HUES48 (cell line): ENCODE measurements at regions not wholly inside any gene's neighbourhood (a gene's known extent, or its start where the extent isn't known, plus 50 kb on each side); places are given as distances from the start of the nearest gene placed in this dataset.

Experiments
- H3K27ac ChIP-seq: one replicate; pipeline ENCODE4 v1.7.0; 2013; ENCODE audit warnings: low read depth, low read length, inconsistent platforms
- H3K27me3 ChIP-seq: 2 replicates; pipeline ENCODE4 v1.6.1; 2013; ENCODE audit warnings: mild to moderate bottlenecking, low read length; ENCODE audit not compliant: control insufficient read depth, insufficient read depth
- H3K36me3 ChIP-seq: 2 replicates; pipeline ENCODE4 v1.6.1; 2013; ENCODE audit warnings: low read length; ENCODE audit not compliant: control insufficient read depth, insufficient read depth
- H3K4me1 ChIP-seq: 2 replicates; pipeline ENCODE4 v1.6.1; 2013; ENCODE audit warnings: mild to moderate bottlenecking, low read length; ENCODE audit not compliant: control insufficient read depth, insufficient read depth
- H3K4me3 ChIP-seq: 2 replicates; pipeline ENCODE4 v1.5.1; 2013; ENCODE audit warnings: mild to moderate bottlenecking, low read depth, low read length
- H3K9ac ChIP-seq: 2 replicates; pipeline ENCODE4 v1.6.1; 2013; ENCODE audit warnings: mild to moderate bottlenecking, low read depth, low read length, moderate library complexity
- H3K9me3 ChIP-seq: 2 replicates; pipeline ENCODE4 v1.6.1; 2013; ENCODE audit warnings: low read length; ENCODE audit not compliant: control insufficient read depth, insufficient read depth

DNA sequence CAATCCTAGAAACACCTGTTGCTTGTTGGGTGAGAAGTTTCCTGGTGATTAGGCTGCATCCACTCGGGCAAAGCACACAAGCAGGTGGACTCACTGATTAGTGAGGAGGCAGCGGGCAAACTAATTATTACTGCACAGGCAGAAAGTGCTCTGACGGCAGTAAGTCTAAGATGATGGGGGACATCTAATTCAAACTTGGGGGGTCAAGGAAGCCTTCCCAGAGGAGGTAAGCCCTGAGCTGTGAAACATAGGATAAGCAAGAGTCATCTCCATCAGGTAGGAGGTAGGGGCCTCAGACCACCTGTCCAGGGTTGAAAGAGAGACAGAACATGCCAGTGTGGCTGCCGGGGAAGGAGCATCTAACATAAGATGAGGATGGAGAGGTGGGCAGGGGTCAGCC lies 1578.4 kb upstream of the TMEM132C start:
- Histone ChIP-seq H3K9me3 (peaks cover 8% of the 10 kb centered on the region), H3K4me3 (no peak overlapping the region), H3K27ac (no peak overlapping the region), H3K27me3 (no peaks in the 10 kb centered on the region), H3K36me3 (no peaks in the 10 kb centered on the region), H3K9ac (no peak overlapping the region), H3K4me1 (no peaks in the 10 kb centered on the region)

DNA sequence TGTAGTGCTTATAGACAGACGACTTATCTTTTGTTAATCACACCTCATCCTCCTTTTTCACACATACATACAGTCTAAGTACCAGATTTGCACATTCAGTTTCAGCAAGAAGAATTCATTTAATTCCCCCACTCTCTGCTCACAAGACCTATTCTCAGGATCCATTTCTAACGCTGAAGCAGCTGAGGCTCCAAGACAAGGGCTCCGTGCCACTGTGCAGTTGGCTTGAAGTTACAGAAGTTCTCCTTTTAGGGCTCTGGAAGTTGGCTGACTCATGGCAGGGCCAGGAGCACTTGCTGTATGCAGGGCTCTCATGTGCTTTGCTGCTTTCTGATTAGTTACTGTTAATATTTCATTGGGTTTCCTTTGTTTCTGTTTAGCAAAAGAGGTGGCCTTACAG lies 1566.9 kb upstream of the TMEM132C start:
- H3K36me3 ChIP-seq = no peaks in the 10 kb centered on the region
- no peaks in the 10 kb centered on the region for H3K9me3 ChIP-seq
- H3K4me3 ChIP-seq = no peak overlapping the region
- no peak overlapping the region for H3K27ac ChIP-seq
- H3K27me3 ChIP-seq = no peaks in the 10 kb centered on the region
- no peak overlapping the region for H3K9ac ChIP-seq
- H3K4me1 ChIP-seq = no peaks in the 10 kb centered on the region

- no peaks in the 10 kb centered on the region for H3K4me1 ChIP-seq
- H3K9me3 ChIP-seq = no peaks in the 10 kb centered on the region
- H3K4me3 ChIP-seq = no peak overlapping the region
- no peaks in the 10 kb centered on the region for H3K36me3 ChIP-seq
- no peak overlapping the region for H3K9ac ChIP-seq
- H3K27ac ChIP-seq = no peak overlapping the region
- no peaks in the 10 kb centered on the region for H3K27me3 ChIP-seq
Observed at GRCh38 chr12:126704609-126705008, 1562.4 kb upstream of the TMEM132C start.

DNA sequence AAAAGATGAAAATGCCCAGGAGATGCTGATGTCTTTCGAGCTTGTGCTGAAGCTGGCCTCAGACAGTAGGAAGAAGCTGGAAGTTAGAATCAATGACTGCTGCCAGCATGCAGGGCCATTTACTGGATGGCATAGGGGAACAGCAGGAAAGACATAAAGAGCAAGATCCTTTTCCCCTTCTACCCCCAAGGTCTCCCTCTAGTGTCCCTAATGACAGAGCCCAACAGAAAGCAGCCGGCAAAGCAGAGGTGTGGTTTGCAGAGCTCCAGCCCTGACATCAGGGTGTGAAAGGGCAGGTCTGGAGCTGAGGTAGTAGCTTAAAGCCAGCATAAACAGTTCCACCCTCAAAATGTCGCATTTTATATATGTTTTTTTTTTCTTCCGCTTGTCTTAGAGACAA lies 1560.7 kb upstream of the TMEM132C start:
- H3K9ac ChIP-seq = no peak overlapping the region
- H3K36me3 ChIP-seq = no peaks in the 10 kb centered on the region
- no peaks in the 10 kb centered on the region for H3K9me3 ChIP-seq
- no peak overlapping the region for H3K4me3 ChIP-seq
- H3K27me3 ChIP-seq = no peaks in the 10 kb centered on the region
- H3K27ac ChIP-seq = no peak overlapping the region
- no peaks in the 10 kb centered on the region for H3K4me1 ChIP-seq

- Histone ChIP-seq H3K4me1 (no peaks in the 10 kb centered on the region), H3K9me3 (no peaks in the 10 kb centered on the region), H3K36me3 (no peaks in the 10 kb centered on the region), H3K27ac (no peak overlapping the region), H3K9ac (no peak overlapping the region), H3K4me3 (no peak overlapping the region), H3K27me3 (no peaks in the 10 kb centered on the region)
Observed at GRCh38 chr12:126708492-126708896, 1558.5 kb upstream of the TMEM132C start.

- no peaks in the 10 kb centered on the region for H3K27me3 ChIP-seq
Observed at GRCh38 chr12:126718365-126718764, 1548.6 kb upstream of the TMEM132C start.

DNA sequence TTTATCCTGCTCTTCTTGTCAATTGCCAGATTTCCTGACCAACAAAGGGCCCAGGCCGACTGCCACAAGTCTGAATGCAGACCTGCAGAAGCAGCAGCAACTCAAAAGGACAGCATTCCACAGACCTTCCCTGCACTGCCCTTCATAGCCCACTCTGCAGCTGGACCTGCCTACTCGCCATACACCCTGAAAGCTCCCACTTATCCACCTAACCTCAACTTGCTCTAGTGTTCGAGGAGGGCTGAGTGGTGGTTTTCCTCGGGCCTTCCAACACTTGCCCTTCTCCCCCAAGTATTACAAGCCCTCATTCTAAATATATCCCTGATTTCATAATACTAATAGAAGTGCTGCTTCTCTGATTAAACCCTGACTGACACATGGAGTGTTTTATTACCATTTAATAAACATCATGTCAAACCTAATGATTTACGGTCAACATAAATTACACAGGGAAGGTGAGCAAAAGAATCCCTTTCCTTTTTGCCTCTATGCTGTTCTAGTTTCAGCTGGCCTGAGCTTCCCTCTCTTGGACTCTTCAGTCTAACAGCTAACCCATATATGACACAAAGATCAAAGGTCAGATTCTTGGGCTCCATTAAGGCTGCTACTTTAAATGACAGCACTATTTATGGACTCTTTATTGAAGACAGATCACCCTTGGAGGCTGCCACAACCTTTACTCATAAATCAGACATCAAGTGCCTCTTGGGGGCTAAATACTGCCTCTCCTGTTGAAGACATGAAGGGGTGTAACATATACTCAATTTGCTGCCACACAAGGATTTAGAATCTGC lies 1546.9 kb upstream of the TMEM132C start:
- H3K9ac ChIP-seq = no peak overlapping the region
- no peak overlapping the region for H3K4me3 ChIP-seq
- no peak overlapping the region for H3K27ac ChIP-seq
- H3K4me1 ChIP-seq = no peaks in the 10 kb centered on the region
- H3K9me3 ChIP-seq = no peaks in the 10 kb centered on the region
- H3K27me3 ChIP-seq = peaks cover 14% of the 10 kb centered on the region
- H3K36me3 ChIP-seq = no peaks in the 10 kb centered on the region

More at GRCh38 chr12:126718365-126718764, 1548.6 kb upstream of the TMEM132C start:
- Histone ChIP-seq H3K36me3 (no peaks in the 10 kb centered on the region), H3K4me1 (no peaks in the 10 kb centered on the region), H3K9me3 (no peaks in the 10 kb centered on the region), H3K4me3 (no peak overlapping the region), H3K9ac (no peak overlapping the region), H3K27ac (no peak overlapping the region)

DNA sequence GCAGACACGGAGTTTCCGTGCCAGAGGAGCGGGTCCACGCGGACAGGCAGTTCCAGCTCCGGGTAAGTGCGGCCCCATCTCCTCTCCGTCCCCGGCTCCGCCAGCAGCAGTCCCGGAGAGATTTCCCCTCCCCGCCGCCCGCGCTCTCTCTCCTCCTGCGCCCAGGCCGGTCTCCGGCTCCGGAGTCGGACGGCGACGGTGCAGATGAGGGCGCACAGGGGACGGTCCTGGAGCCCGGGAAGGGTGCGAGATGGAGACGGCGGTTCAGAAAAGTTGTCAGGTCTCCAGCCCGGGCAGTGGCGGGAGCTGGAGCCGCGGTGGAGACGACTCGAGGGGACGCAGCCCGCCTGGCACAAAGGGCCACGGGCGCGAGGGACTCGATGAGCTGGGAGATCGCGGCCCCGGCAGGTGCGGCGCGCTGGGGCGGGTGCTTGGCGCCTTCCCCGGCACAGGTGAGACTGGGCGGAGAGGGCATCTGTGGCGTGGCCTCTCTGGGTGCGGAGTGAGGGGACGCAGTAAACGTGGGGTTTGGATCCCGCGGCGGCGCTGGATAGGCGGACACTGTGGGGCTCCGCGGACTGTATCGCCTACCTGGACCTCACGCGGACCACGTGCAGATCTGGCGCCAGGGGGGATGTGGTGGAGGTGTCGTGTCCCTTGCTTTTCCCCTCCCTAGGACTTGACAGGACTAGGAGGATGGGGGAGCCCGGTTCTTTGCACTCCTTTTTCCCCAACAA lies 1540.3 kb upstream of the TMEM132C start:
- Histone ChIP-seq H3K27me3 (peaks cover 62% of the 10 kb centered on the region), H3K27ac (no peak overlapping the region), H3K9ac (no peak overlapping the region), H3K4me3 (peak overlapping the region; percentile 61), H3K9me3 (no peaks in the 10 kb centered on the region), H3K36me3 (no peaks in the 10 kb centered on the region), H3K4me1 (peaks cover 18% of the 10 kb centered on the region)

GRCh38 chr12:126727218-126728075 lies 1539.5 kb upstream of the TMEM132C start:
- peaks cover 18% of the 10 kb centered on the region for H3K4me1 ChIP-seq
- H3K27me3 ChIP-seq = peaks cover 62% of the 10 kb centered on the region
- H3K36me3 ChIP-seq = no peaks in the 10 kb centered on the region
- H3K4me3 ChIP-seq = peak overlapping the region; percentile 61
- H3K9ac ChIP-seq = no peak overlapping the region
- H3K9me3 ChIP-seq = no peaks in the 10 kb centered on the region
- H3K27ac ChIP-seq = no peak overlapping the region

- peaks cover 9% of the 10 kb centered on the region for H3K4me1 ChIP-seq
- H3K9ac ChIP-seq = no peak overlapping the region
- no peaks in the 10 kb centered on the region for H3K9me3 ChIP-seq
- H3K27me3 ChIP-seq = peaks cover 7% of the 10 kb centered on the region
- H3K27ac ChIP-seq = peak overlapping the region; percentile 28
- H3K36me3 ChIP-seq = no peaks in the 10 kb centered on the region
- no peak overlapping the region for H3K4me3 ChIP-seq
Observed at GRCh38 chr12:126734296-126734695, 1532.7 kb upstream of the TMEM132C start.
